C4-2B (cell line): ENCODE measurements at regions not wholly inside any gene's neighbourhood (a gene's known extent, or its start where the extent isn't known, plus 50 kb on each side); places are given as distances from the start of the nearest gene placed in this dataset.

ENCODE experiments used
- ZFX ChIP-seq: fragments of 450-650 bp; IDR thresholded peaks from 2 replicates; pipeline ENCODE4 v1.6.1; 2017
- TF ChIP-seq, protein P1 (sequence below): fragments of 450-650 bp; conservative IDR thresholded peaks from 2 replicates; pipeline ENCODE4 v1.5.1; 2017; ENCODE audit warnings: mild to moderate bottlenecking

DNA sequence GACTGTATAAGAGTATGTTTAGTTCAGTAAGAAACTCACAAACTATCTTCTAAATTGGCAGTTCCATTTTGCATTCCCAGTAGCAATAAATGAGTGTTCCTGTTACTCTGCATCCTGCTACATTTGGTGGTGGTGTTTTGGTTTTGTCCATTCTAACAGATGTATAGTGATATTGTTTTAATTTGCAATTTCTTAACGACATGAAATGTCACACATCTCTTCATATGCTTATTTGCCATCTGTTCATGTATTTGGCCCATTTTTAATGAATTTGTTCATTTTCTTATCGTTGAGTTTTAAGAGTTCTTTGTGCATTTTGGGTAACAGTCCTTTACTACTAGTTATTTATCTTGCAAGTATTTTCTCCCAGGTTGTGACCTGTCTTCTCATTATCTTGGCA lies 232.2 kb downstream of the TMA16 start:
- TF ChIP-seq, protein P1, sequence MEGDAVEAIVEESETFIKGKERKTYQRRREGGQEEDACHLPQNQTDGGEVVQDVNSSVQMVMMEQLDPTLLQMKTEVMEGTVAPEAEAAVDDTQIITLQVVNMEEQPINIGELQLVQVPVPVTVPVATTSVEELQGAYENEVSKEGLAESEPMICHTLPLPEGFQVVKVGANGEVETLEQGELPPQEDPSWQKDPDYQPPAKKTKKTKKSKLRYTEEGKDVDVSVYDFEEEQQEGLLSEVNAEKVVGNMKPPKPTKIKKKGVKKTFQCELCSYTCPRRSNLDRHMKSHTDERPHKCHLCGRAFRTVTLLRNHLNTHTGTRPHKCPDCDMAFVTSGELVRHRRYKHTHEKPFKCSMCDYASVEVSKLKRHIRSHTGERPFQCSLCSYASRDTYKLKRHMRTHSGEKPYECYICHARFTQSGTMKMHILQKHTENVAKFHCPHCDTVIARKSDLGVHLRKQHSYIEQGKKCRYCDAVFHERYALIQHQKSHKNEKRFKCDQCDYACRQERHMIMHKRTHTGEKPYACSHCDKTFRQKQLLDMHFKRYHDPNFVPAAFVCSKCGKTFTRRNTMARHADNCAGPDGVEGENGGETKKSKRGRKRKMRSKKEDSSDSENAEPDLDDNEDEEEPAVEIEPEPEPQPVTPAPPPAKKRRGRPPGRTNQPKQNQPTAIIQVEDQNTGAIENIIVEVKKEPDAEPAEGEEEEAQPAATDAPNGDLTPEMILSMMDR = no peak
- no peak for TF ChIP-seq ZFX
